Prostate gland (tissue), 2 donors: ENCODE measurements at regions not wholly inside any gene's neighbourhood (a gene's known extent, or its start where the extent isn't known, plus 50 kb on each side); places are given as distances from the start of the nearest gene placed in this dataset.

Experiments
- POLR2AphosphoS5 ChIP-seq: sonication (generic); formaldehyde crosslinking; IDR thresholded peaks from one replicate; pipeline ENCODE4 v1.6.1; 2017; ENCODE audit warnings: antibody characterized with exemption
- TF ChIP-seq, protein P1 (sequence below), 4 experiments: fragments of 200-600 bp in 2 of 4; fragments of 450-650 bp in 2 of 4; sonication (generic) in 2 of 4; IDR thresholded peaks; 1 replicate in 3 of 4; 2 replicates in 1 of 4; pipeline ENCODE4 v1.5.1; 2016 to 2019; ENCODE audit warnings: antibody characterized with exemption in 4 of 4, mild to moderate bottlenecking in 2 of 4, moderate library complexity in 2 of 4

DNA sequence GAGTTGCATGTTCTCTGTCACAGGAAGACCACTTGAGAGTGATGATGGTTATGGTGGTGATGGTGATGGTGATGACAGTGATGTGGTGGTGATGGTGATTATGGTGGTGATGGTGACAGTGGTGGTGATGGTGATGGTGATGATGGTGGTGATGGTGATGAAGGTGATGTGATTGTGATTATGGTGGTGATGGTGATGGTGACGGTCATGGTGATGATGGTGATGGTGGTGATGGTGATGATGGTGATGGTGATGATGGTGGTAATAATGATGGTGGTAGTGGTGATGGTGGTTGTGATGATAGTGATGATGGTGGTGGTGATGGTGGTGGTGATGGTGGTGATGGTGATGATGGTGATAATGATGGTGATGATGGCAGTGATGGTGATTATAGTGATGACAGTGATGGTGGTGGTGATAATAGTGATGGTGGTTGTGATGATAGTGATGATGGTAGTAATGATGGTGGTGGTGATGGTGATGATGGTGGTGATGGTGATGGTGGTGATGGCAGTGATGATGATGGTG lies 93.7 kb downstream of the ASB1 start:
- TF ChIP-seq, protein P1, sequence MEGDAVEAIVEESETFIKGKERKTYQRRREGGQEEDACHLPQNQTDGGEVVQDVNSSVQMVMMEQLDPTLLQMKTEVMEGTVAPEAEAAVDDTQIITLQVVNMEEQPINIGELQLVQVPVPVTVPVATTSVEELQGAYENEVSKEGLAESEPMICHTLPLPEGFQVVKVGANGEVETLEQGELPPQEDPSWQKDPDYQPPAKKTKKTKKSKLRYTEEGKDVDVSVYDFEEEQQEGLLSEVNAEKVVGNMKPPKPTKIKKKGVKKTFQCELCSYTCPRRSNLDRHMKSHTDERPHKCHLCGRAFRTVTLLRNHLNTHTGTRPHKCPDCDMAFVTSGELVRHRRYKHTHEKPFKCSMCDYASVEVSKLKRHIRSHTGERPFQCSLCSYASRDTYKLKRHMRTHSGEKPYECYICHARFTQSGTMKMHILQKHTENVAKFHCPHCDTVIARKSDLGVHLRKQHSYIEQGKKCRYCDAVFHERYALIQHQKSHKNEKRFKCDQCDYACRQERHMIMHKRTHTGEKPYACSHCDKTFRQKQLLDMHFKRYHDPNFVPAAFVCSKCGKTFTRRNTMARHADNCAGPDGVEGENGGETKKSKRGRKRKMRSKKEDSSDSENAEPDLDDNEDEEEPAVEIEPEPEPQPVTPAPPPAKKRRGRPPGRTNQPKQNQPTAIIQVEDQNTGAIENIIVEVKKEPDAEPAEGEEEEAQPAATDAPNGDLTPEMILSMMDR (IDR thresholded peaks at IDR 0.05): no peak
- no peak for TF ChIP-seq POLR2AphosphoS5
